H9 (cell line): ENCODE measurements at regions not wholly inside any gene's neighbourhood (a gene's known extent, or its start where the extent isn't known, plus 50 kb on each side); places are given as distances from the start of the nearest gene placed in this dataset.

Experiments
- DNase-seq: peaks from one replicate; pipeline ENCODE4 v3.0.0-alpha.2; 2017
- H2AFZ ChIP-seq: one replicate; pipeline ENCODE4 v1.6.1; 2013; ENCODE audit warnings: mild to moderate bottlenecking, low read length, control low read depth, moderate library complexity
- H2AK5ac ChIP-seq: 2 replicates; pipeline ENCODE4 v1.6.1; 2013; ENCODE audit warnings: low read length, control low read depth, mixed read lengths; ENCODE audit not compliant: insufficient read length
- H2BK120ac ChIP-seq: one replicate; pipeline ENCODE4 v1.6.1; 2013; ENCODE audit warnings: low read depth, mild to moderate bottlenecking, low read length, control low read depth, inconsistent platforms; ENCODE audit not compliant: poor library complexity, severe bottlenecking
- H2BK12ac ChIP-seq: 2 replicates; pipeline ENCODE4 v1.6.1; 2013; ENCODE audit warnings: low read length, control low read depth, mixed read lengths, low read depth; ENCODE audit not compliant: insufficient read length
- H2BK15ac ChIP-seq: 2 replicates; pipeline ENCODE4 v1.6.1; 2013; ENCODE audit warnings: low read depth, low read length, control low read depth
- H2BK20ac ChIP-seq: one replicate; pipeline ENCODE4 v1.6.1; 2013; ENCODE audit warnings: low read depth, mild to moderate bottlenecking, low read length, control low read depth, inconsistent platforms; ENCODE audit not compliant: poor library complexity, severe bottlenecking
- H2BK5ac ChIP-seq: 2 replicates; pipeline ENCODE4 v1.6.1; 2013; ENCODE audit warnings: low read length, control low read depth, mixed read lengths; ENCODE audit not compliant: insufficient read length
- H3K14ac ChIP-seq: 2 replicates; pipeline ENCODE4 v1.6.1; 2013; ENCODE audit warnings: low read length, control low read depth; ENCODE audit not compliant: insufficient read depth
- H3K18ac ChIP-seq: 2 replicates; pipeline ENCODE4 v1.6.1; 2013; ENCODE audit warnings: low read depth, mild to moderate bottlenecking, mixed read lengths, low read length, control low read depth; ENCODE audit not compliant: insufficient read length
- H3K23ac ChIP-seq: 2 replicates; pipeline ENCODE4 v1.6.1; 2013; ENCODE audit warnings: low read length, control low read depth, mixed read lengths, low read depth; ENCODE audit not compliant: insufficient read length
- H3K23me2 ChIP-seq: 2 replicates; pipeline ENCODE4 v1.6.1; 2013; ENCODE audit warnings: low read depth, mild to moderate bottlenecking, mixed read lengths, low read length, control low read depth; ENCODE audit not compliant: insufficient read length, poor library complexity, severe bottlenecking
- H3K27ac ChIP-seq: 2 replicates; pipeline ENCODE4 v1.5.1; 2013; ENCODE audit warnings: low read length, control low read depth, mixed read lengths, low read depth; ENCODE audit not compliant: insufficient read length
- H3K27me3 ChIP-seq: 2 replicates; pipeline ENCODE4 v1.6.1; 2013; ENCODE audit warnings: low read length, control low read depth, inconsistent platforms; ENCODE audit not compliant: insufficient read depth
- H3K4ac ChIP-seq: 2 replicates; pipeline ENCODE4 v1.6.1; 2013; ENCODE audit warnings: low read depth, mild to moderate bottlenecking, control low read depth, inconsistent platforms, low read length, moderate library complexity
- H3K4me1 ChIP-seq: 2 replicates; pipeline ENCODE4 v1.6.1; 2013; ENCODE audit warnings: low read length, control low read depth, inconsistent platforms; ENCODE audit not compliant: insufficient read depth
- H3K4me2 ChIP-seq: 2 replicates; pipeline ENCODE4 v1.6.1; 2013; ENCODE audit warnings: low read length, control low read depth, mixed read lengths; ENCODE audit not compliant: insufficient read length, insufficient read depth
- H3K56ac ChIP-seq: 2 replicates; pipeline ENCODE4 v1.6.1; 2013; ENCODE audit warnings: low read depth, mild to moderate bottlenecking, mixed read lengths, low read length, control low read depth; ENCODE audit not compliant: insufficient read length
- H3K79me1 ChIP-seq: 2 replicates; pipeline ENCODE4 v1.6.1; 2013; ENCODE audit warnings: low read depth, mild to moderate bottlenecking, moderate library complexity, low read length, control low read depth, inconsistent platforms; ENCODE audit not compliant: insufficient read depth, poor library complexity, severe bottlenecking
- H3K79me2 ChIP-seq: 2 replicates; pipeline ENCODE4 v1.6.1; 2013; ENCODE audit warnings: low read length, control low read depth, inconsistent platforms; ENCODE audit not compliant: insufficient read depth
- H3K9ac ChIP-seq: 2 replicates; pipeline ENCODE4 v1.6.1; 2013; ENCODE audit warnings: low read length, control low read depth, mixed read lengths; ENCODE audit not compliant: insufficient read length; ENCODE audit errors: extremely low read depth
- H3K9me3 ChIP-seq: one replicate; pipeline ENCODE4 v1.6.1; 2013; ENCODE audit warnings: low read depth, low read length, inconsistent platforms; ENCODE audit not compliant: control insufficient read depth
- H3T11ph ChIP-seq: one replicate; pipeline ENCODE4 v1.6.1; 2013; ENCODE audit warnings: mild to moderate bottlenecking, low read length, control low read depth, inconsistent platforms
- H4K20me1 ChIP-seq: one replicate; pipeline ENCODE4 v1.6.1; 2013; ENCODE audit not compliant: control insufficient read depth, insufficient read length, insufficient read depth
- H4K5ac ChIP-seq: 2 replicates; pipeline ENCODE4 v1.6.1; 2013; ENCODE audit warnings: low read depth, mild to moderate bottlenecking, mixed read lengths, low read length, control low read depth; ENCODE audit not compliant: insufficient read length
- H4K8ac ChIP-seq: replicated peaks from 2 replicates; pipeline ENCODE4 v1.6.1; 2013; ENCODE audit warnings: low read length, control low read depth, mixed read lengths, low read depth; ENCODE audit not compliant: insufficient read length
- H4K91ac ChIP-seq: 2 replicates; pipeline ENCODE4 v1.6.1; 2013; ENCODE audit warnings: low read depth, mild to moderate bottlenecking, moderate library complexity, mixed read lengths, low read length, control low read depth; ENCODE audit not compliant: insufficient read length
- H3K27ac Mint-ChIP-seq, 3 experiments: 2 replicates in 2 of 3; 3 replicates in 1 of 3; pipeline ENCODE4 v1.8.0; 2020 to 2021; ENCODE audit warnings: mixed read lengths in 3 of 3, mild to moderate bottlenecking in 1 of 3, moderate library complexity in 1 of 3
- H3K27me3 Mint-ChIP-seq: 2 replicates; pipeline ENCODE4 v1.8.0; 2021; ENCODE audit warnings: low read depth, mild to moderate bottlenecking, moderate library complexity, mixed read lengths
- H3K36me3 Mint-ChIP-seq, 3 experiments: 2 replicates in 2 of 3; 3 replicates in 1 of 3; pipeline ENCODE4 v1.8.0; 2020 to 2021; ENCODE audit warnings: low read depth in 3 of 3, mixed read lengths in 3 of 3; ENCODE audit not compliant: insufficient read depth in 1 of 3
- H3K4me1 Mint-ChIP-seq, 2 experiments: 2 replicates each; pipeline ENCODE4 v1.8.0; 2020; ENCODE audit warnings: mixed read lengths in 2 of 2
- H3K4me3 Mint-ChIP-seq, 2 experiments: 2 replicates in 1 of 2; 3 replicates in 1 of 2; pipeline ENCODE4 v1.8.0; 2020 to 2021; ENCODE audit warnings: mild to moderate bottlenecking in 2 of 2, mixed read lengths in 2 of 2, moderate library complexity in 1 of 2
- H3K9me3 Mint-ChIP-seq, 2 experiments: 2 replicates in 1 of 2; 3 replicates in 1 of 2; pipeline ENCODE4 v1.8.0; 2020; ENCODE audit warnings: mild to moderate bottlenecking in 2 of 2, mixed read lengths in 2 of 2, moderate library complexity in 1 of 2
- CTCF ChIP-seq: fragments of 200-600 bp; sonication (generic); conservative IDR thresholded peaks from 3 replicates; pipeline ENCODE4 v1.8.0; 2021; ENCODE audit warnings: antibody characterized with exemption, mild to moderate bottlenecking
- WGBS: extraction: QIAGEN DNeasy Blood & Tissue Kit; methylation state at CpG from one replicate; pipeline ENCODE4 v1.1.7; 2013; ENCODE audit warnings: missing lambda C conversion rate, low lambda C conversion rate, mixed read lengths; ENCODE audit not compliant: insufficient read length; ENCODE audit errors: extremely low coverage; 5-methylcytosine and 5-hydroxymethylcytosine counted together

GRCh38 chr7:46534664-46535588 is 613.9 kb upstream of the IGFBP3 start:
- DNase-seq, result peak; percentile 46
- H3K4me1 Mint-ChIP-seq, result peaks cover 29 to 35% of the 10 kb centered on the region in 2 experiments
- Histone ChIP-seq H3K9me3 (no peaks in the 10 kb centered on the region), H4K20me1 (no peaks in the 10 kb centered on the region), H3K23ac (no peak overlapping the region), H3K23me2 (no peaks in the 10 kb centered on the region), H3T11ph (no peak overlapping the region), H3K27ac (no peak overlapping the region), H3K4ac (no peak overlapping the region), H2BK20ac (no peak overlapping the region), H2BK15ac (no peak overlapping the region), H4K5ac (no peak overlapping the region), H4K91ac (no peak overlapping the region), H3K56ac (no peak overlapping the region), H3K4me2 (no peak overlapping the region), H3K4me1 (peaks cover 13% of the 10 kb centered on the region), H3K14ac (no peak overlapping the region), H2AK5ac (no peak overlapping the region), H3K79me1 (no peaks in the 10 kb centered on the region), H3K9ac (no peak overlapping the region), H2AFZ (no peak overlapping the region), H4K8ac (no peak overlapping the region), H2BK12ac (no peak overlapping the region), H3K79me2 (no peaks in the 10 kb centered on the region), H2BK5ac (no peak overlapping the region), H3K27me3 (peaks cover 31% of the 10 kb centered on the region), H2BK120ac (no peak overlapping the region), H3K18ac (no peak overlapping the region)
- no peak overlapping the region for H3K4me3 Mint-ChIP-seq
- no peak for TF ChIP-seq CTCF
- H3K27ac Mint-ChIP-seq, result peak overlapping the region in 1 of 3 experiments; percentile 14; a peak in 2 of 7 replicates
- peaks cover 73% of the 10 kb centered on the region for H3K27me3 Mint-ChIP-seq
- peaks cover 8 to 10% of the 10 kb centered on the region in 2 experiments for H3K9me3 Mint-ChIP-seq
- no CpG with 5 or more reads among the region's 6 CpGs for WGBS
- H3K36me3 Mint-ChIP-seq, result peaks cover 3 to 9% (median 9%) of the 10 kb centered on the region in 3 experiments; a peak in 6 of 7 replicates
